SK-N-SH treated with all-trans-retinoic acid at 6 μM for 48 hours (cell line): ENCODE measurements at regions not wholly inside any gene's neighbourhood (a gene's known extent, or its start where the extent isn't known, plus 50 kb on each side); places are given as distances from the start of the nearest gene placed in this dataset.

Experiments
- ESRRG ChIP-seq: fragments of 250-450 bp; sonication (Bioruptor Pico); IDR thresholded peaks from 2 replicates; pipeline ENCODE4 v1.6.1; 2021; ENCODE audit warnings: mild to moderate bottlenecking
- POU6F1 ChIP-seq: fragments of 250-450 bp; sonication (Bioruptor Pico); IDR thresholded peaks from 2 replicates; pipeline ENCODE4 v1.8.0; 2021; ENCODE audit warnings: low read depth, mild to moderate bottlenecking, moderate library complexity, borderline replicate concordance
- TSHZ2 ChIP-seq: fragments of 250-450 bp; sonication (Bioruptor Pico); IDR thresholded peaks from 2 replicates; pipeline ENCODE4 v1.5.0; 2020; ENCODE audit warnings: mild to moderate bottlenecking, moderate library complexity
- ZFP3 ChIP-seq: fragments of 250-450 bp; sonication (Bioruptor Pico); IDR thresholded peaks from 2 replicates; pipeline ENCODE4 v1.5.0; 2020; ENCODE audit warnings: mild to moderate bottlenecking, moderate library complexity
- ZNF565 ChIP-seq: fragments of 450-650 bp; formaldehyde crosslinking; conservative IDR thresholded peaks from 2 replicates; pipeline ENCODE4 v1.5.0; 2020; ENCODE audit warnings: low read depth, mild to moderate bottlenecking, moderate library complexity

GRCh38 chr2:14148216-14148615 is 484.3 kb upstream of the LRATD1 start:
- no peak for TF ChIP-seq ZNF565 (CRISPR knock-in tag)
- TF ChIP-seq POU6F1 (CRISPR knock-in tag), result no peak
- TF ChIP-seq ESRRG (CRISPR knock-in tag), result no peak
- TF ChIP-seq TSHZ2 (CRISPR knock-in tag), result no peak
- TF ChIP-seq ZFP3 (CRISPR knock-in tag), result no peak
